Neural cell (in vitro differentiated cells): ENCODE measurements at regions not wholly inside any gene's neighbourhood (a gene's known extent, or its start where the extent isn't known, plus 50 kb on each side); places are given as distances from the start of the nearest gene placed in this dataset.

ENCODE experiments used
- H2AFZ ChIP-seq: fragments of 200-600, 300-800 bp; sonication (generic), shearing (Covaris generic); 2 replicates; pipeline ENCODE4 v1.6.0; 2014; ENCODE audit warnings: low read depth, mild to moderate bottlenecking, antibody characterized with exemption, low read length, moderate library complexity
- H3F3A ChIP-seq: fragments of 200-600 bp; shearing (Covaris generic); 2 replicates; pipeline ENCODE4 v1.6.1; 2016; ENCODE audit warnings: mild to moderate bottlenecking, moderate library complexity, mixed read lengths, antibody characterized with exemption, low read length; ENCODE audit not compliant: insufficient read depth, poor library complexity, severe bottlenecking
- H3K27ac ChIP-seq: fragments of 200-600, 300-800 bp; sonication (generic), shearing (Covaris generic); 2 replicates; pipeline ENCODE4 v1.5.1; 2014; ENCODE audit warnings: mild to moderate bottlenecking, low read length, moderate library complexity
- H3K27me3 ChIP-seq: fragments of 300-800, 200-600 bp; sonication (generic), shearing (Covaris generic); 2 replicates; pipeline ENCODE4 v1.6.0; 2014; ENCODE audit warnings: mild to moderate bottlenecking, low read depth, low read length, moderate library complexity; ENCODE audit not compliant: insufficient read depth
- H3K36me3 ChIP-seq: fragments of 300-800, 200-600 bp; sonication (generic), shearing (Covaris generic); 2 replicates; pipeline ENCODE4 v1.5.1; 2014; ENCODE audit warnings: mild to moderate bottlenecking, antibody characterized with exemption, low read length, moderate library complexity; ENCODE audit not compliant: insufficient read depth
- H3K4me2 ChIP-seq: fragments of 300-800, 200-600 bp; sonication (generic), shearing (Covaris generic); 2 replicates; pipeline ENCODE4 v1.6.0; 2014; ENCODE audit warnings: mild to moderate bottlenecking, low read length
- H3K4me3 ChIP-seq: fragments of 300-800, 200-600 bp; sonication (generic), shearing (Covaris generic); 2 replicates; pipeline ENCODE4 v1.5.1; 2014; ENCODE audit warnings: mild to moderate bottlenecking, low read length, moderate library complexity
- H3K79me2 ChIP-seq: fragments of 200-600 bp; shearing (Covaris generic); replicated peaks from 2 replicates; pipeline ENCODE4 v1.6.0; 2014; ENCODE audit warnings: mild to moderate bottlenecking, low read length, moderate library complexity; ENCODE audit not compliant: insufficient read depth
- H3K9ac ChIP-seq: fragments of 300-800, 200-600 bp; sonication (generic), shearing (Covaris generic); 2 replicates; pipeline ENCODE4 v1.6.1; 2016; ENCODE audit warnings: mild to moderate bottlenecking, low read length, mixed read lengths
- H3K9me2 ChIP-seq: fragments of 200-600 bp; shearing (Covaris generic); 2 replicates; pipeline ENCODE4 v1.6.1; 2016; ENCODE audit warnings: mild to moderate bottlenecking, low read length, mixed read lengths; ENCODE audit not compliant: insufficient read depth
- H3K9me3 ChIP-seq: fragments of 200-600, 300-800 bp; sonication (generic), shearing (Covaris generic); 2 replicates; pipeline ENCODE4 v1.6.1; 2016; ENCODE audit warnings: mild to moderate bottlenecking, mixed run types, low read length, moderate library complexity, mixed read lengths
- H4K20me1 ChIP-seq: fragments of 200-600 bp; shearing (Covaris generic); 2 replicates; pipeline ENCODE4 v1.6.1; 2016; ENCODE audit warnings: mild to moderate bottlenecking, mixed run types; ENCODE audit not compliant: insufficient read depth
- CTCF ChIP-seq: fragments of 450-650 bp; IDR thresholded peaks from 2 replicates; pipeline ENCODE4 v1.5.1; 2014; ENCODE audit warnings: antibody characterized with exemption, mild to moderate bottlenecking, moderate library complexity; ENCODE audit not compliant: poor library complexity, severe bottlenecking
- EP300 ChIP-seq: fragments of 450-650 bp; conservative IDR thresholded peaks from 2 replicates; pipeline ENCODE4 v1.6.1; 2014; ENCODE audit warnings: antibody characterized with exemption, mild to moderate bottlenecking, moderate library complexity; ENCODE audit not compliant: poor library complexity, severe bottlenecking
- EZH2 ChIP-seq: fragments of 200-600, 300-800 bp; shearing (Covaris generic), sonication (generic); IDR thresholded peaks from 2 replicates; pipeline ENCODE4 v1.6.1; 2014; ENCODE audit warnings: antibody characterized with exemption, low read length, borderline replicate concordance, mild to moderate bottlenecking; ENCODE audit not compliant: insufficient read depth, poor library complexity, severe bottlenecking
- MXI1 ChIP-seq: fragments of 450-650 bp; conservative IDR thresholded peaks from 2 replicates; pipeline ENCODE4 v1.6.1; 2014; ENCODE audit warnings: antibody characterized with exemption, mild to moderate bottlenecking; ENCODE audit not compliant: poor library complexity, severe bottlenecking
- POLR2AphosphoS5 ChIP-seq: IDR thresholded peaks from 2 replicates; pipeline ENCODE4 v1.6.1; 2012
- RAD21 ChIP-seq: fragments of 450-650 bp; conservative IDR thresholded peaks from 2 replicates; pipeline ENCODE4 v1.6.1; 2014; ENCODE audit warnings: antibody characterized with exemption, mild to moderate bottlenecking, moderate library complexity
- REST ChIP-seq: IDR thresholded peaks from 2 replicates; pipeline ENCODE4 v1.6.1; 2012; ENCODE audit warnings: borderline replicate concordance
- SMC3 ChIP-seq: fragments of 450-650 bp; conservative IDR thresholded peaks from 2 replicates; pipeline ENCODE4 v1.6.1; 2014; ENCODE audit warnings: antibody characterized with exemption, mild to moderate bottlenecking, moderate library complexity; ENCODE audit not compliant: poor library complexity
- TAF1 ChIP-seq: IDR thresholded peaks from 2 replicates; pipeline ENCODE4 v1.6.1; 2012; ENCODE audit warnings: low read depth

GRCh38 chr5:57845025-57845424 is 362.4 kb upstream of the ACTBL2 start:
- Histone ChIP-seq H2AFZ (no peak overlapping the region), H3K9me3 (no peaks in the 10 kb centered on the region)
- no peak for TF ChIP-seq TAF1
- TF ChIP-seq EZH2: no peak
- no peak for TF ChIP-seq CTCF
- TF ChIP-seq POLR2AphosphoS5: no peak
- TF ChIP-seq EP300: no peak
- TF ChIP-seq SMC3: no peak
- no peak for TF ChIP-seq RAD21
- TF ChIP-seq REST: no peak

GRCh38 chr5:57844410-57844809 is 361.8 kb upstream of the ACTBL2 start:
- Histone ChIP-seq H3K4me3 (no peak overlapping the region), H3K9ac (no peak overlapping the region), H3K9me3 (no peaks in the 10 kb centered on the region), H3K27me3 (no peaks in the 10 kb centered on the region), H3K27ac (no peak overlapping the region), H4K20me1 (no peaks in the 10 kb centered on the region), H3K36me3 (no peaks in the 10 kb centered on the region), H2AFZ (no peak overlapping the region), H3K9me2 (no peaks in the 10 kb centered on the region), H3K4me2 (no peak overlapping the region), H3F3A (no peaks in the 10 kb centered on the region), H3K79me2 (no peaks in the 10 kb centered on the region)
- TF ChIP-seq TAF1: no peak
- TF ChIP-seq RAD21: no peak
- TF ChIP-seq EP300: no peak
- no peak for TF ChIP-seq MXI1
- TF ChIP-seq SMC3: no peak
- no peak for TF ChIP-seq POLR2AphosphoS5
- no peak for TF ChIP-seq REST
- no peak for TF ChIP-seq EZH2
- no peak for TF ChIP-seq CTCF

More at GRCh38 chr5:57845025-57845424, 362.4 kb upstream of the ACTBL2 start:
- Histone ChIP-seq H3F3A (no peaks in the 10 kb centered on the region), H3K27ac (no peak overlapping the region), H3K9me2 (no peaks in the 10 kb centered on the region), H3K4me2 (no peak overlapping the region), H3K9ac (no peak overlapping the region), H3K27me3 (no peaks in the 10 kb centered on the region), H4K20me1 (no peaks in the 10 kb centered on the region), H3K79me2 (no peaks in the 10 kb centered on the region), H3K4me3 (no peak overlapping the region), H3K36me3 (no peaks in the 10 kb centered on the region)
